ENCODE measurements at regions not wholly inside any gene's neighbourhood (a gene's known extent, or its start where the extent isn't known, plus 50 kb on each side); places are given as distances from the start of the nearest gene placed in this dataset.

DNA sequence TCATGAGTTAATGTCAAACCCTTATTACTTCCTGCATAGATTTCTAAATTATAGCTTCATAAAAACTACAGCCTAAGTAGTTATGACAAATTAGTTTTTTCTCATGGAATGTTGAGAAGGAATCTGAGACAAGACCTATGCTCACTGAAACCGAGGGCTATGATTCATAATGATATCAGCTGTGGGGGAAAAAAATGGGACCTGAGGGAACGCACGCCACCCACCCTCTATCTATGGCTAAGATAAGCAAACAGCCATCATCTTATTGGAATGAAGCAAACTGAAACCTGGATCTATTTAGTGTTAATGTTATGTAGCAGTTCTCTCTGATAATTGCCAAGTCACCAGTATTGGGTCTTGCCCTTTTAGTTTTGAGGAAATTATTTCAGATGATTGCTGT is 906.9 kb upstream of the RAG2 start:
- ChIA-PET POLR2A (no interaction called here), CTCF (no interaction called here)
- Mint-ChIP-seq H3K9me3 (peaks cover 80% of the 10 kb centered on the region), H3K27me3 (ENCODE audit: low read depth) (peaks cover 8% of the 10 kb centered on the region; the same call in 1 of the 2 replicates), H3K36me3 (peaks cover 55% of the 10 kb centered on the region), H3K4me1 (peaks cover 12% of the 10 kb centered on the region; the same call in 1 of the 2 replicates), H3K27ac (no peak overlapping the region), H3K4me3 (no peak overlapping the region)
- ATAC-seq (no peak), DNase-seq (ENCODE audit: low spot score) (no peak)
- TF ChIP-seq, protein P1, sequence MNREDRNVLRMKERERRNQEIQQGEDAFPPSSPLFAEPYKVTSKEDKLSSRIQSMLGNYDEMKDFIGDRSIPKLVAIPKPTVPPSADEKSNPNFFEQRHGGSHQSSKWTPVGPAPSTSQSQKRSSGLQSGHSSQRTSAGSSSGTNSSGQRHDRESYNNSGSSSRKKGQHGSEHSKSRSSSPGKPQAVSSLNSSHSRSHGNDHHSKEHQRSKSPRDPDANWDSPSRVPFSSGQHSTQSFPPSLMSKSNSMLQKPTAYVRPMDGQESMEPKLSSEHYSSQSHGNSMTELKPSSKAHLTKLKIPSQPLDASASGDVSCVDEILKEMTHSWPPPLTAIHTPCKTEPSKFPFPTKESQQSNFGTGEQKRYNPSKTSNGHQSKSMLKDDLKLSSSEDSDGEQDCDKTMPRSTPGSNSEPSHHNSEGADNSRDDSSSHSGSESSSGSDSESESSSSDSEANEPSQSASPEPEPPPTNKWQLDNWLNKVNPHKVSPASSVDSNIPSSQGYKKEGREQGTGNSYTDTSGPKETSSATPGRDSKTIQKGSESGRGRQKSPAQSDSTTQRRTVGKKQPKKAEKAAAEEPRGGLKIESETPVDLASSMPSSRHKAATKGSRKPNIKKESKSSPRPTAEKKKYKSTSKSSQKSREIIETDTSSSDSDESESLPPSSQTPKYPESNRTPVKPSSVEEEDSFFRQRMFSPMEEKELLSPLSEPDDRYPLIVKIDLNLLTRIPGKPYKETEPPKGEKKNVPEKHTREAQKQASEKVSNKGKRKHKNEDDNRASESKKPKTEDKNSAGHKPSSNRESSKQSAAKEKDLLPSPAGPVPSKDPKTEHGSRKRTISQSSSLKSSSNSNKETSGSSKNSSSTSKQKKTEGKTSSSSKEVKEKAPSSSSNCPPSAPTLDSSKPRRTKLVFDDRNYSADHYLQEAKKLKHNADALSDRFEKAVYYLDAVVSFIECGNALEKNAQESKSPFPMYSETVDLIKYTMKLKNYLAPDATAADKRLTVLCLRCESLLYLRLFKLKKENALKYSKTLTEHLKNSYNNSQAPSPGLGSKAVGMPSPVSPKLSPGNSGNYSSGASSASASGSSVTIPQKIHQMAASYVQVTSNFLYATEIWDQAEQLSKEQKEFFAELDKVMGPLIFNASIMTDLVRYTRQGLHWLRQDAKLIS (CRISPR knock-in tag; IDR thresholded peaks at IDR 0.05; ENCODE audit: borderline replicate concordance) = no peak
- no peak for TF ChIP-seq ZNF317 (CRISPR knock-in tag; IDR thresholded peaks at IDR 0.05; ENCODE audit: borderline replicate concordance, low read depth)
- TF ChIP-seq CBFB (CRISPR knock-in tag; IDR thresholded peaks at IDR 0.05; ENCODE audit: low read depth) = no peak
- TF ChIP-seq, protein P2, sequence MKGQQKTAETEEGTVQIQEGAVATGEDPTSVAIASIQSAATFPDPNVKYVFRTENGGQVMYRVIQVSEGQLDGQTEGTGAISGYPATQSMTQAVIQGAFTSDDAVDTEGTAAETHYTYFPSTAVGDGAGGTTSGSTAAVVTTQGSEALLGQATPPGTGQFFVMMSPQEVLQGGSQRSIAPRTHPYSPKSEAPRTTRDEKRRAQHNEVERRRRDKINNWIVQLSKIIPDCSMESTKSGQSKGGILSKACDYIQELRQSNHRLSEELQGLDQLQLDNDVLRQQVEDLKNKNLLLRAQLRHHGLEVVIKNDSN (CRISPR knock-in tag; IDR thresholded peaks at IDR 0.05) = no peak
- TF ChIP-seq, protein P3, sequence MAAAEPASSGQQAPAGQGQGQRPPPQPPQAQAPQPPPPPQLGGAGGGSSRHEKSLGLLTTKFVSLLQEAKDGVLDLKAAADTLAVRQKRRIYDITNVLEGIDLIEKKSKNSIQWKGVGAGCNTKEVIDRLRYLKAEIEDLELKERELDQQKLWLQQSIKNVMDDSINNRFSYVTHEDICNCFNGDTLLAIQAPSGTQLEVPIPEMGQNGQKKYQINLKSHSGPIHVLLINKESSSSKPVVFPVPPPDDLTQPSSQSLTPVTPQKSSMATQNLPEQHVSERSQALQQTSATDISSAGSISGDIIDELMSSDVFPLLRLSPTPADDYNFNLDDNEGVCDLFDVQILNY (CRISPR knock-in tag; IDR thresholded peaks at IDR 0.05) = no peak
- no peak for TF ChIP-seq ZNF219 (CRISPR knock-in tag; IDR thresholded peaks at IDR 0.05; ENCODE audit: borderline replicate concordance)
- no peak for TF ChIP-seq NFE2L1 (CRISPR knock-in tag; IDR thresholded peaks at IDR 0.05)
- no peak for TF ChIP-seq TEAD1 (CRISPR knock-in tag; IDR thresholded peaks at IDR 0.05)
- no peak for TF ChIP-seq NR2C2 (CRISPR knock-in tag; IDR thresholded peaks at IDR 0.05)
- no peak for TF ChIP-seq ZNF138 (CRISPR knock-in tag; conservative IDR thresholded peaks at IDR 0.05)
- TF ChIP-seq ZNF416 (CRISPR knock-in tag; IDR thresholded peaks at IDR 0.05) = no peak
- no peak for TF ChIP-seq ERG (CRISPR knock-in tag; IDR thresholded peaks at IDR 0.05)
- no peak for TF ChIP-seq FOXP1 (CRISPR knock-in tag; IDR thresholded peaks at IDR 0.05; ENCODE audit: borderline replicate concordance)
- no peak for TF ChIP-seq PREB (CRISPR knock-in tag; IDR thresholded peaks at IDR 0.05; ENCODE audit: borderline replicate concordance)
- no peak for TF ChIP-seq ZNF263 (CRISPR knock-in tag; IDR thresholded peaks at IDR 0.05; ENCODE audit: low read depth)
- no peak for TF ChIP-seq GRHL2 (CRISPR knock-in tag; IDR thresholded peaks at IDR 0.05; ENCODE audit: insufficient replicate concordance, severe bottlenecking)
- no peak for TF ChIP-seq OVOL2 (CRISPR knock-in tag; IDR thresholded peaks at IDR 0.05; ENCODE audit: borderline replicate concordance)
- no peak for TF ChIP-seq GTF2I (CRISPR knock-in tag; conservative IDR thresholded peaks at IDR 0.05)
- TF ChIP-seq IRF1 (CRISPR knock-in tag; IDR thresholded peaks at IDR 0.05) = no peak

Measured in WTC11 (cell line).